GM19467 (cell line): ENCODE measurements at regions not wholly inside any gene's neighbourhood (a gene's known extent, or its start where the extent isn't known, plus 50 kb on each side); places are given as distances from the start of the nearest gene placed in this dataset.

Experiments used
- ATAC-seq: cut with Tn5 transposase; IDR thresholded peaks from one replicate; pipeline ENCODE4 v1.9.1; 2021; ENCODE audit warnings: mild to moderate bottlenecking, moderate library complexity; ENCODE audit not compliant: unreplicated experiment

DNA sequence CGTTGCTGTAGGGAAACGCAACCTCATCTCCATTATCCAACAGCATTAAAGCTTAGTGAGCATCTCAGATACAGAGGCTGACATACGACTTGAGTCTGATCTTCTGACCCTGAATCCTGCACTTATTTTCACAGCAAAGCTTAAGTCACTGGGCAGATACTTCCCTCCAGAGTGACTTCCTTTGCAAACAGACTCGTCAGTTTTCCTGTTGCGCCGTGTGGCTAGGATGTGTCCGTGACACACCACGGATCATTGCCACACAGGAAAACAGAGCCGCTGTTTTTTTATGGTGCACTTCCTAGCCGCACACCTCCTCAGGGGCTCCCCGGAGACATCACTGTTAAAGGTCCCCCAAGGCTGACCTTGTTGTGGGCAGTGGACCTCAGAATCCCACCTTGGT lies 94.9 kb upstream of the MKI67 start:
- ATAC-seq: no peak

DNA sequence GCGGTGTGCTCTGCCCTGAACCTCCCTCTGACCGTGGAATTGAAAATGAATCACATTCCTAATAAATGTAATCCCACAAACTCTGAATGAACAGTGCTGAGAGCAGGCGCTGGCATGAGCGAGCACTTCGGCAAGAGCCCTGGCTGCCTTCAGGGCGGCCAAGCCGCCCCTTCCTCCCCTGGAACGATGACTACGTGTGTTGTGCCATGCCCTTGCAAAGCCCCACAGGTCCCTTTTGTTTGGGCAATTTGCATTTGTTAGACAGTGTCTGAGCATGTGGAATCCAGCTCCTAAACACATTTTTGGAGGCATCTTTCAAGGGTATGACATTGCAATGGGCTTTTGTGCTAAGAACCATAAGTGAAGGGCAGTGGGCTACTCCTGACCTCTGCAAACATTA lies 95.6 kb upstream of the MKI67 start:
- ATAC-seq: no peak

DNA sequence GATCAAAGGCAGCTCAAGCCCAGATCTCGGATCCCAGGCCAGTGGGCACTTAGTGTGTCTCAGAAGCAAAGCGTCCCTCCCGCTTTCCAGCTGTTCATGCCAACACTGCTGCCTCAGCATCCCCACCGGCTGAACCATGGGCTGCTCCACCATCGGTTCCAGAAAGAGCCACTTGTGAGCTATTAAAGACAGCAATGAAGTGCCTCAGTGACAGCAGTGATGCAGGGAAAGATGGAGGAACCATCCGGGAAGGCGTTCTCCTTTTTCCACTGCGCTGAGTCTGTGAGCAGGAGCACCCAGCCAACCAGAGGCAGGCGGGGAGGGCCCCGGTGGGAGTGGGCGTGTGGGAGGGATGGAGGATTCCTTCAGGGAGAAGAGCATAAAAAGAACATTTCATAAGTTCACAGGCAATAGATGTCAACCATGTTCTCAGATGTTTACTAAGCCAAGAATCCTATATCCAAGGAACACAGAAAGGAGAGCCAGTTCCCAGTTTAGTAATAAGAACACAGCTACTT lies 96.2 kb upstream of the MKI67 start:
- no peak for ATAC-seq

DNA sequence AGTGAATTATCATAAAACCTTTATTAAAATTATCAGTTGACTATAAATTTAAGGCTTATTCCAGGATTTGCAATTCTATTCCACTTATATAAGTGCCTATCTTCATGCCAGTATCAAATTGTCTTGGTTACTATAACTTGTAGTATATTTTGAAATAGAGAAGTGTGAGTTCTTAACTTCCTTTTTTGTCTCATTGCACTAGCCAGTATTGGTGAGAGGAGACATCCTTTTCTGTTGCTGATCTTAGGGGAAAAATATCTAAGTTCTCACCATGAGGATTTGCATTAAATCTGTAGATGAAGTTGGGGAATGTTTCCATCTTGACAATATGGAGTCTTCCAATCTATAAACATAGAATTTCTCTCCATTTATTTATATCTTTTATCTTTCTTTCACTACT lies 104.2 kb upstream of the MKI67 start:
- no peak for ATAC-seq

DNA sequence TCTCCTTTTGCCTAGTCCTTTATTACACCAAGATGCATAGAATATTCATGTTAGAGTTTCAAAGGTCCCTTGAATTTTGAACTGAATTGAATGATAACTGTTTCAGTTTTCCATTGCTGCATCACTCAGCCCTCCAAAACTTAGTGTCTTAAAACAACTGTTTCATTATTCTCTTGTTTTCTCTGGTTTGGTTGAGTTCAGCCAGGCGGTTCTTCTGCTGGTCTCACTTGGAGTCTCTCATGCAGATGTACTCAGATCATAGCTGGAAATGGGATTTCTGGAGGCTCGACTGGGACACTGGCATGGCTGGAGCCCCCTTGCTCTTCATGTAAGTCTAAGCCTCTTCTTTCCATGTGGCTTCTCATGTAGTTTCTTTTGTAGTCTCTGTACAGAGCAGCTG lies 107.2 kb upstream of the MKI67 start:
- no peak for ATAC-seq

DNA sequence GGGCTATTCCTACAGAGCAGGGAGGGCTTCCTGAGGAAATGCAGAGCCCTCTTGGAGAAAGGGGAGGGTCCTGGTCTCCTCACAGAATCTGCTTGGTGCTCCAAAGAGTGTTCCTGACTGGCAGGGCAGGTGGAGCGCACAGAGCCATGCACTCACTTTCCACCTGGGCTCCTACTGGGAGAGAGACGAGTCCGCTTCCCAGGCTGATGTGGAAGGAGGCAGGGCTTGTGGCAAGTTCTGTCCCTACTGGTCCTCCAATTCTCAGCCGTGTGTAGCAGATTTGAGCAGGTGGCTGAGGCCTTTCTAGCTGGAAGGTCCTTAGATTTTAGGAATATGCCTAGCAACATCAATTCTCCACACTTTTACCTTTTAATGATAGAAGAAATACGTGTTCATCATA lies 111.5 kb upstream of the MKI67 start:
- ATAC-seq: no peak

DNA sequence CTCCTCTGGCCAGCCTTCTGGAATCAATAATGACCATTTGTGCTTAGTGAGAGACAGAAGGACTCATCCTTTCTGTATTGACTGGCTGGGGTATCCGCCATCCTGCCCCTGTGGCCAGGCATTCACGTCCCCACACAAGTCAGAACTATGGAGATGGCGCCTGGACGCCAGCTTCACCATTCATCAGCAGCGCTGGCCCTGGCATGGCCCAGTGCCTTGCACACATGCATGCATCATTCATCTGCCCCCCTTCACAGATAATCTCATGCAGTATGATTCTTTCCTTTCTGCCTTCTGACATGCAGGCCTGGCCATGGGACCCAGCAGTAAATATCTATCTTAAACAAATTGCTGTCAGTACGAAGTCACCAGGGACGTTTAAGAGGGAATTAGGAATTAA lies 114.8 kb upstream of the MKI67 start:
- no peak for ATAC-seq

DNA sequence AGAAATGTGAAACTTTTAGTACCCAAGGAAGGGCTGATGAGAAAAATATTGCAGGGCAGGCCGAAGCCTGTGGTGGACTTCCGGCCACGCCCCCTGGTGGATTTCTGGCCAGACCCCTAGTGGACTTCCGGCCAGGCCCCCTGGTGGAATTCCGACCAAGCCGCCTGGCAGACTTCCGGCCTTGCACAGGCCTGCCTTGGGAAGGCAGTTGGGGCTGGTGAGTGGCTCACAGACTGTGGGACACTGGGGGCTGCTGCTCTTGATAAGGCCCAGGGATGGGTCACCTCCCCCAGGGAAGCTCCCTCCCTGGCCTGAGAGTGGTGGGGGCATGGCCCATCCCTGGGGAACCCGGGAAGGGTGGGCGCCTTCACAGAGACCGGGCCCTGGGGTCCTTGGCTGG lies 116.4 kb upstream of the MKI67 start:
- no peak for ATAC-seq

DNA sequence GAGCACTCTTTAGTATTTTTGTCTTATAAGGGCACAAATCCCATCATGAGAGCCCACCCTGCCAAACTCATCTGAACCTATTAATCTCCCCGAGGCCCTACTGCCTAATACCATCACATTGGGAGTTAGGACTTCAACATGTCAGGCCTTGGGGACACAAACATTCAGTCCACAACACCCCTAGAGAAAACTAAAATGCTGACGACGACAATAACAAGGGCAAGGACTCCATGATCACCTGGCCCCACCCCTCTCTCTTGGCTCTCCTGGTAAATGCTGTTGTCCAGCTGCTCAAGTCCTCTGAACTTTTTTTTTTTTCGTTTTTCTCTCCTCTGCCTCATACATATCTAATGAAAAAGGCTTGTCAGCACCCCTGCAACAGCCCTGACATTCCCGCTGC lies 118.8 kb upstream of the MKI67 start:
- ATAC-seq: no peak

DNA sequence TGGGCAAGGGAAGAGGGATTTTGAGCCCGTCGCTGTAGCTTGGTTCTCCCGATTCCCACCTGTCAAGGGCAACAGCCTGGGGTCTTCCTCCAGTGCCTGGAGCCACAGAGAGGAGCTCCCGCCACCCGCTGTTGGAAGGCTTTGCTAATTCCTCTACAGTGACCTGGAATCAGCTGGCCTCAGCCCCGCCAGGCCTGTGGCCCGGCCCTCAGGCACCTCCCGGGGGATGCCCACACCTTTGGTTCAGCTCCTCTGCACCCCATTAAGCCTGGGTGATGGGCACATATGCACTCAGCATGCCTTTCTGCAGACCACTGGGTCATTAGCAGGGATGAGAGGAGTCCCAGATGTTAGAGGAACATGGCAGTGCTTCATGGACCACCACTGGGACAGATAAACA lies 121.4 kb upstream of the MKI67 start:
- no peak for ATAC-seq

DNA sequence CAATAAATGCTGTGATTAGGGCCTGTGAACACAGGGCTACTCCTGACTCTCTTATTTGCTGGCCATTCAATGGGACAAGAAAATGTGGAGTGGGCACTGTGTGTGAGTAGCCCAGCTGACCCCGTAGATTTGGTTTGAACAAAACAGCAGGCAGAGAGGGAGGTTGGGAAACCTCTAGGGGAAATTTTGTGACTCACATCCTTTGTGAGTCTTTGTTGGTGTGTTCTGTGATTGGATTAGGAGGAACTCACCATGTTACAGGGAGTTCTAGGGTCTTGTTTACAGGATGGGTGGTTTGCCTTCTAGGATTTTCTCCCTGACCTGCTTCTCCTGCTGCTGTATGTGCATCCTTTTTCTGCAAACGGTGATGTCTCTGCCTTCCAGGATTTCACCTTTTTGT lies 128.3 kb upstream of the MKI67 start:
- no peak for ATAC-seq

DNA sequence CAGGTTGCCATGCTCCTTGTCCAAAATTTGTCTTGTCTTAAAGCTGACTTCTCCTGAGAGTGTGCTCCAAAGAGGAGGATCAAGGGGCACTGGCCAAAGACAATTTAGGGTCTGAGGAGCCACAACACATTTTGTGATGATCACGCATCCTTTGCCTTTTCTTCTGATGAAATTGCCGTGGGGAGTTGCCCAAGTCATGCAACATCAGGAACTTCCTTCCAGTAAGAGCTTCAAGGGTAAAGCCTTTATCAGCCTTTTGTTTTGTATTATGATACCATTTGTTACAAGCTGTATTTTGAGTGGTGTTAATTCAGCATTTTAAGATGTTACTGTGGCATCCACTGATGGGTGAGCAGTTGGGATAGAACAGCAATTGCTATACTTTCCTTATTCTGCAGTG lies 131.2 kb upstream of the MKI67 start:
- ATAC-seq: no peak

DNA sequence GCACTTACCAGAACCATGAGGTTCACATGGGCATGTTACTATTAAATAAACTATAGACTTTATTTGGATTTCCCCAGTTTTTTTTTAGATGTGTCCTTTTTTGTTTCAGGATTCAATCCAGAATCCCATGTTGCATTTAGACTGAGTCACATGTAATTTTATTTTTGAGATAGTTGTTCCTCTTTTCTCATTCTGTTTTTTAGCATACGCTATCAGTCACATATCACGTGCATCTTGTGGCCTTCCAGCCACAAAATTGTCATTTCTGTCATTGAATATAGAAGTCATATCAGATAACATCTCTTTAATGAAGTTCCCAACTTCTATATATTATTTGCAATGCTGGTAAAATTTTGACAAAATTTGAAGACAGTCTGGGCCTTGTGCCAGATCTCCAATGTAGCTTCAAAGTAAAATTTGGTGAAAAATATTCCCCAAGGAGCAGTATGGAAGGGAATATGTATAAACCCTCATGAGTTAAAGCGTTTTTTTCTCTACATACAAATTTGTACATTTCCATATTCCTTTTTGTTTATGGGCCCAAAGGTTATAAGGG lies 132.3 kb upstream of the MKI67 start:
- no peak for ATAC-seq

DNA sequence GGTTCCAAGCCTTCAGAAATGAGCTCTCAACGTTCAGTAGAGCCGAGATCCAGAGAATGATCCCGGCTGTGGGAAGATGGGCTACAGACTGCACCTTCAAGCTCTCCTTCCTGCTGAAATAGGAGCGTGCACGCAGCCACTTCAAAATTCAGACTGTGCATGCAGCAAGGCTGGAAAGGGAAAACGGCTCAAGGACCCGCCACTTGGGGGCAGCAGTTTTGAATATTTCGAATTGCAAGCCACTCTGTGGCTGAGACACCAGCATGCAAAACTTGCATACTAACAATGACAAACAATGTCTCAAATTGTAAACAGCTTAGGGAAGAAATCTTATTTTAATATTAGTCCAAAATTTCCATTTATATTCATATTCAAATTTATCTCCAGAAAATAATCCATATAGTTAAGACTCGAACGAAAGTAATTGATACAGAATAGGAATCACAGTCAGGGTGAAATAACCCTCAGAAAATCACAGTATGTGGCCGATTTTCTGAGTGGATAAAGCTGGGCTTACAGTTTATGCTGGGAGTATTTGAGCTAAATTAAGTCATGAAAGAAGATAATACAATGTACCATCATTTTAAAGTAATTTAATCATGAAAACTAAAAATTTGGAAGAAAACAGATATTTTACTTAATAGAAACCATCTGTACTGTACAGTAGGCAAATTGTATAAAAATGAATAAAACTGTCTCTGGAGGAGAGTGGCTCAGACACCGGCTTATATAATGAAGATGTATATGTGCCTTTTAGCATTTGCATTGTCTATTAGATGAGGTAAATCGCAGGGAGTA lies 137.9 kb upstream of the MKI67 start:
- no peak for ATAC-seq

DNA sequence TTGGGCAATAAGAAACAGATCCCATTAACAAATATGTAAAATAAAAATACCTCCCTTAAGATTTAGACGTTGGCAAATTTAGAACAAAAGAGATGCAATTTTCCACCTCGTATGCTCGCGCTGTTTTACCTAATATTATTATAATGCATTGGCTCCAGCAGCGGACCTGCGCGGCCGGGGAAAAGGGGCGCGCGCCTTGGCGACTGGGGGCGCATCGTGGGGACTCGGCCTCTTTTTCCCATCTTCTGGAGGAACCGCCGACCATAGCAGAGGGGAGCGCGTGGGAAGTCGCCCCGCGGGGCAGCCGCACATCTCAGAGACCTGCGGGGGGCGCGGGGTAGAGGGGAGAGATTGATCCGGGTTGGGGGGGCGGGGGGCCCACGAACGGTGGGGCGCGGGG lies 139.4 kb upstream of the MKI67 start:
- ATAC-seq: no peak

DNA sequence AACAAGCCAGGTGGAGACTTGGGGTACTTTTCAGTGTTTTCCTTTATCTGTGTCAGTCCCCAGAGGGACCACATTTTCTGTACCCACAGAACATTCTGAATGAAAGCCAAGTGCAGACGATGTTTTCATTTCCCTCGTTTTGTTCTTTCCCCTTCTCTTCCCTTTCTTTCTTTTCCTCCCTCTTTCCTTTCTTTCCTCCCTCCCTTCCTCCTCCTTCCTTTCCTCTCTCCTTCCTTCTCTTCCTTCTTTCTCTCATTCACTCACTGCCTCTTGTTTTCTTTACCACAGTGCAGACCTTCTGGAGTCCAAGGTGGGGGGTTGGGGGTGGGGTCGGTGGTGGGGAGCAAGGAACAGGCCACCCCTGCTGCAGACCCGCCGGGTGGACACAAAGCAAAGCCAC lies 141.4 kb upstream of the MKI67 start:
- no peak for ATAC-seq

DNA sequence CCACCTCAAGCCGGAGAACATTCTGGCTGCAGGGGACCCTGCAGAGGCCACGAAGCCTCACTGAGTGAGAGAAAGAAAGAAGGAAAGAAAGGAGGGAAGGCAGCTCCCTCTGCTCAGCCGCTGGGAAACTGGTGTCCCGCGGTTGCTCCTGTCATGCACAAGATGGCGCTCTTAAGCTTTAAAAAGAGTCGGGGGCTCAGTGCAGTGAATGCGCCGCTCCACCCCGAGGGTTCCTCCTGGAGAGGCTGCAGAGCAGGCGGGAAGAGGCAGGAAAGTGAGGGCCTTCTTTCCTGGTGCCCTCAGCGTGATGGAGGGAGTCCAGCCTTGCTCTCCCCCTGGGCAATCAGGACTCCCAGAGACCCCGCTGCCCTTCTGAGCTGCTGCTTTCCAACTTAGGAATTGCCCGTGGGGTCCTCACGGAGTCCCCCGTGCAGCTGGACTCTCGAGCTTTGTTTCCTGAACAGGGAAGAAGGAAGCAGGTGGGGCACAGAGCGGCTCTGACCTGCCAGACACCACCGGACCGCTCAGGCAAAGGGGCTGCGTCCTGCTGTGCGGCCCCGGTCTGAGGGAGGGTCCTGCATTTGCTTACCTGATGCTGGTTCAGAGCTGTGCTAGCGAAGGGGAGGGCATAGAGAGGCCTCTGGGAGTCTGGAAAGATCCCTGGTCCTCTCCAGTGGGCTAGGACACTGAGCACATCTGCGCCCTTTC lies 141.9 kb upstream of the MKI67 start:
- ATAC-seq: no peak

DNA sequence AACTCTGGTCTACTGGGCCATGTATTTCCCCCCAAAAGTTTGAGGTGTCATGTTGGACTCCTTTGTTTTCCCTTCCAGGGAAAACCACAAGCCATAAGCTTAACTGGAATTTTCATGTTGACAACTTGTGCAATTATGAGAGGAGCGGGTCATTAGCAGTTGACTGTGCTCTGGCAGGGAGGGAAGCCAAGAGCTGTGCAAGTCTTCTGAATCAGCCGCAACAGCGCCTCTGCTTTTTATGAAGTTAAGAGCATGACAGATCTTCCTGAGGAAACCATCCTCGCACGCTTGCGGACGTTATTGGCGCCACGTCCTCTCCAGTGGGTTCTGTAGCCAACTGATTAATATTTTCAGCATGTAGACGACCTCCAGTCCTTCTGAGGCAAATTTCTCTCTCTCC lies 148.7 kb upstream of the MKI67 start:
- ATAC-seq: no peak

DNA sequence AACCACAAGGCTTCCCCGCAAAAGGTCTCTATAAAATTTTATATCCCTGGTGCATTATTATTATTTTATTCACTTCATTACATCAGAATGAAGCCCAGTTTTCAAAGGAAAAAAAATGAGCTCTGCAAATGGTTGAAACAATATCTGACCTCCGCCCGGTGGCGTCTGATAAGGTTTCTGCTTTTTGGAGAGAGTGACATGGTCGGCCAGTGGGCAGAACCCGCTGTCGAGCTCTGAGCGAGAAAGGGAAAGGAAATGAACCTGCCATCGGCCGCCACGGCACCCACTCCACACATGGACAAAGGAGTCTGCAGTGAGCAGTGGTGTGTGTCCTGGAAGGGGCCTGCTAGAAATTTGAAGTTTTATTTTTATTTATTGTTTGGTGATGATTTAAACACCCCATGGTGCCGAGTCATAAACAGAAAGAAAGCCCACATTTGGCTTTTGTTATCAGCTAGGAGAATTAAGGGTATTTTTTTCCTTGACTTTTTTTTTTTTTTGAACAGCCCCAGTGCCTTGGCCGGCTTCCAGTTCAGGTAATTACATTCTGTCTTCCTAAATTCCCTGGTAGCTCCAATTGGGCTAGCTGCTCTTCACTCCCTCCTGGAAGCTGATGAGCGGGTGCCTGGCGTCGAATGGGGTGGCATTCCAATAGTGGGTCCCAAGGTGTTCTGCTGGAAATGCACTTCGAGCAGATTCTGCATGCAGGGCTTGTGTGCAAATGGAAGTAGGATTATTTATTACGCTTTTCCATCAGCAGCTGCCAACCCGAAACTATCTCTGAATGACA lies 149.4 kb upstream of the MKI67 start:
- no peak for ATAC-seq

DNA sequence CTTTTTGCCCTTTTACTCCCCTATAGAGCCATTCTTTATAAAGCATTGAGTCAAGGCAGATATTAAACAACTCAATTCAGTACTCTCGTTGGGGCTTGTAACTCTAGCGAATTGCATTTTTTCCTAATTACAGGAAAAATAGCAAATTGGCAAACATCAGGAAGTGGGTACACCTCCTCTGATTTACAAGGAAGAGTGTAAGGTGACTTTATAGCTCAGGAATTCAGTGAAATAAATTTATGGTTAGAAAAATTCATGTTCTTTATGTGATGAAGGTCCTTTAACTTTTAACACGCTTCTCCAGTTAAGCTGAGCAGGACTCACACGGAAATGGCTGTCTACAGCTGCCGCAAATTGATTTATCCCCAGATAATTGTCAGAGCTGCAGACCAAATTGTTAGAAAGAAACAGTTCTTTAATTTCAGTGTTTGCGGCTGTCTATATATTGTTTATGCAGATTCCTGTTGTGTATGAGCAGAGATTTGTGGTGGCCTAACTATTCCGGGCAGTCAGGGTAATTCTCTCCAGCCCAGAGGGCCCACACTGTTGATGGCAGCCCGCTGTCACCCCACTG lies 151.1 kb upstream of the MKI67 start:
- ATAC-seq: no peak

DNA sequence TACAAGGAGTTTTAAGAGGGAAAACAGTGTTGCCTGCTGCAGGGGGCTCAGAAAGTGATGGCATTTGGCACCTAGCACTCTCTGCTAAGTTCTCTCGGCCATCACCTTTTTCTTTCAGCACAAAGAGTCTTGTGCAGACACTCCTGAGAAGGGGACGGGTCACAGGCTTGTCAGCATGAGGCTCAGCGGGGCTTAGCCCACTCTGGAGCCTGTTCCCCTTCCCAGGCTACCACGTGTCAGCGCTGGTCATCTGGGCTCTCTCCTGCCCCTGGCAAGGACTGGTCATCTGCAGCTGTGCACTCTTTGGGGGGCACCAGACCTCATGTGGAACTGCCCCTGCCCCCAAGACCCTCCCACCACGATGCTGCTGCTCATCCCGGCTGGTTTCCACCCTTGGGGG lies 152.1 kb upstream of the MKI67 start:
- ATAC-seq: no peak
